ENCODE measurements at regions not wholly inside any gene's neighbourhood (a gene's known extent, or its start where the extent isn't known, plus 50 kb on each side); places are given as distances from the start of the nearest gene placed in this dataset.

DNA sequence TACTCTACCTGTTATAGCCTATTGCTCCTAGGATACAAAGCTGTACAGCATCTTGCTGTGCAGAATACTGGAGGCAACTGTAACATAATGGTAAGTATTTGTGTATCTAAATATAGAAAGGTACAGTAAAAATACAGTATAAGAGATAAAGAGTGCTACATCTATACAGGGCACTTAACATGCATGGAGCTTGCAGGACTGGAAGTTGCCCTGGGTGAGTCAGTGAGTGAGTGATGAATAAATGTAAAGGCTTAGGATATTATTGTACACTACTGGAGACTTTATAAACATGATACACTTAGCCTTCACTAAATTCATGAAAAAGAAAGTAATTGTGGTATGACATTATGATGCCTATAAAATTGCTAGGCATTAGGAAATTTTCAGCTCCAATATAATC is 65.5 kb upstream of the OSMR start:
- H3K4me1 ChIP-seq, result peaks cover 23 to 40% (median 29%) of the 10 kb centered on the region in 4 donors
- ATAC-seq (ENCODE audit: low FRiP score in 2 of 2), result no peak
- no peaks in the 10 kb centered on the region for H3K27me3 ChIP-seq
- no peak for TF ChIP-seq EP300 (IDR thresholded peaks at IDR 0.05)
- TF ChIP-seq, protein P1, sequence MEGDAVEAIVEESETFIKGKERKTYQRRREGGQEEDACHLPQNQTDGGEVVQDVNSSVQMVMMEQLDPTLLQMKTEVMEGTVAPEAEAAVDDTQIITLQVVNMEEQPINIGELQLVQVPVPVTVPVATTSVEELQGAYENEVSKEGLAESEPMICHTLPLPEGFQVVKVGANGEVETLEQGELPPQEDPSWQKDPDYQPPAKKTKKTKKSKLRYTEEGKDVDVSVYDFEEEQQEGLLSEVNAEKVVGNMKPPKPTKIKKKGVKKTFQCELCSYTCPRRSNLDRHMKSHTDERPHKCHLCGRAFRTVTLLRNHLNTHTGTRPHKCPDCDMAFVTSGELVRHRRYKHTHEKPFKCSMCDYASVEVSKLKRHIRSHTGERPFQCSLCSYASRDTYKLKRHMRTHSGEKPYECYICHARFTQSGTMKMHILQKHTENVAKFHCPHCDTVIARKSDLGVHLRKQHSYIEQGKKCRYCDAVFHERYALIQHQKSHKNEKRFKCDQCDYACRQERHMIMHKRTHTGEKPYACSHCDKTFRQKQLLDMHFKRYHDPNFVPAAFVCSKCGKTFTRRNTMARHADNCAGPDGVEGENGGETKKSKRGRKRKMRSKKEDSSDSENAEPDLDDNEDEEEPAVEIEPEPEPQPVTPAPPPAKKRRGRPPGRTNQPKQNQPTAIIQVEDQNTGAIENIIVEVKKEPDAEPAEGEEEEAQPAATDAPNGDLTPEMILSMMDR (IDR thresholded peaks at IDR 0.05), result no peak
- no peak for TF ChIP-seq POLR2AphosphoS5 (IDR thresholded peaks at IDR 0.05)
- no peak for TF ChIP-seq POLR2A (IDR thresholded peaks at IDR 0.05)
- H3K9me3 ChIP-seq, result no peaks in the 10 kb centered on the region
- H3K4me3 ChIP-seq, result no peak overlapping the region
- no peak for DNase-seq
- H3K36me3 ChIP-seq, result no peaks in the 10 kb centered on the region
- no peak overlapping the region for H3K27ac ChIP-seq

DNA sequence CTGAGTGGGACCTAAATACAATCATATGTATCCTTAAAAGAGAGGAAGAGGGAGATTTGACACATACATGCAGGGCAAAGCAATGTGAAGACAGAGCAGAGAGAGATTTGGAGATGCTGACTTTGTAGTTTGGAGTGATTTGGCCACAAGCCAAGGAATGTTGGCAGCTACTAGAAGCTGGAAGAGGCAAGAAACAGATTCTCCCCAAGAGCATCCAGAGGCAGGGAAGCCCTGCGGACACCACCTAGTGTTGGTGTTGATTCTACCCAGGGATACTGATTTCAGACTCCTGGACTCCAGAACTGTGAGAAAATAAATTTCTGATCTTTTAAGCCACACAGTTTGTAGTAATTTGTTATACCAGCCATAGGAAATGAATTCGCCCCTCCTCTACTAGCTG is 64.9 kb upstream of the OSMR start:
- TF ChIP-seq POLR2AphosphoS5 (IDR thresholded peaks at IDR 0.05), result no peak
- TF ChIP-seq EP300 (IDR thresholded peaks at IDR 0.05), result no peak
- TF ChIP-seq POLR2A (IDR thresholded peaks at IDR 0.05), result no peak
- TF ChIP-seq, protein P1 (IDR thresholded peaks at IDR 0.05), result no peak
- peaks cover 23 to 40% (median 29%) of the 10 kb centered on the region in 4 donors for H3K4me1 ChIP-seq
- H3K27me3 ChIP-seq, result no peaks in the 10 kb centered on the region
- H3K4me3 ChIP-seq, result no peak overlapping the region
- ATAC-seq (ENCODE audit: low FRiP score in 2 of 2) (peak; percentile 41), DNase-seq (peak in 1 of 2 donors; percentile 42)
- H3K36me3 ChIP-seq, result no peaks in the 10 kb centered on the region
- H3K27ac ChIP-seq, result no peak overlapping the region
- 57 to 73% methylated on average over 2 of the region's 2 CpGs for WGBS, 2 donors
- H3K9me3 ChIP-seq, result no peaks in the 10 kb centered on the region

DNA sequence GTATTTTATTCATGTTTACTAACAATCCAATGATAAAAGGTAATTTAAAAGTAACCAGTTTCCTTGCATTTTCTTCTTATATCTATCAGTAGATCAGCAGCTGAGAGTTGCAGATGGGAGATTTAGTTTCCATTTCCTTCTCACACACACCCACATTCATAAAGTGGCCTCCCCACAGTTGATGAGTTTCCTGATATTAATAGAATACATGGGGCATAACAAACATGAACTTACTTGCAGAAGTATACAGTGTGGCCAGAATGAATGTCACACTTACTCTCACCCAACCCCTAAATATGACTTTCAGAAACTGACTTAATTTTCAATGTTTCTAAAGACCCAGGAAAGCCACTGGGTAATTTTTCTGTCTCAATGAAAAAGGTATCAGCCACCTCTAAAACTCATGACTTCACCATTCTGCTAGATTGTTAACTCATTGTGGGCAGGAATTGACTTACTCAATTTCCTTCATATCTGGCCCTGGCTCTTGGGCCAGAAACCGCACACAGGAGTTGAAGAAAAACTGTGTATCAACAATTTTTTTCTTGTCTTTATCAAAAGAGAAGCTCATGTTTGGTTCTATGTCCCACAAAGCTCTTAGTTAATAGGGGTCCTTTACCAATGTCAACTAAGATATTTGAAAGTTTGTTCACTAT is 63.5 kb upstream of the OSMR start:
- no peaks in the 10 kb centered on the region for H3K36me3 ChIP-seq
- peak overlapping the region in 3 of 4 donors; percentile 3 to 30 (median 12) for H3K27ac ChIP-seq
- H3K9me3 ChIP-seq, result no peaks in the 10 kb centered on the region
- no peaks in the 10 kb centered on the region for H3K27me3 ChIP-seq
- DNase-seq (no peak), ATAC-seq (ENCODE audit: low FRiP score in 2 of 2) (no peak)
- TF ChIP-seq, protein P1 (IDR thresholded peaks at IDR 0.05), result no peak
- TF ChIP-seq EP300 (IDR thresholded peaks at IDR 0.05) (no peak), POLR2A (IDR thresholded peaks at IDR 0.05) (no peak), POLR2AphosphoS5 (IDR thresholded peaks at IDR 0.05) (no peak)
- 75 to 82% methylated on average over 1 of the region's 1 CpG for WGBS, 2 donors
- H3K4me1 ChIP-seq, result peaks cover 23 to 40% (median 29%) of the 10 kb centered on the region in 4 donors
- no peak overlapping the region for H3K4me3 ChIP-seq

DNA sequence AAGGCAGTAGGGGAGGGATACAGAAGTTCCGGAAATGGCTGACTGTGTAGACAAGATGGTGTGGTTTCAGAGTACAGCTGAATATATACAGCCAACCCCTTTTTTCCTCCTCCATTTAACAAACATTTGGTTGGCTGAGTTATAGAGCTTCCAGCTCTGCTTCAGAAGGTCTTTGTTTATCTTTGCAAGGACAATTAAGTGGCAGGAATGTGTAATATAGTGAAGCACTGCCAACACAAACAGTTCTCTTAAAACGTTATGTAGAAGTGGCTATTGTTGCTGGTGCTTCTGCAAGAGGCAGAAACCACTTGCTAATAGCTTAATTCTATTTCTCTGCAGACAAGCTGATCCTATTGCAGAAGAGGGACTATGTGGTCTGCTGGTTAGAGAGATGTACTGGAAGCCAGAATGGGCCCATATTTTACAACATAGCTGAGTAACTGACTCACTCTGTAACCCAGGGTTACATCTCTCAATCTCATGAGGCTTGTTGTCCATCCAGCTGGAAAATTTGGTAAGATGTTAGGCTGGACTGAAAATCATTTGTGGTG is 62.7 kb upstream of the OSMR start:
- WGBS, 2 donors, result 15 to 18% methylated on average over 2 of the region's 2 CpGs
- H3K4me1 ChIP-seq, result peaks cover 23 to 40% (median 29%) of the 10 kb centered on the region in 4 donors
- peak overlapping the region in 3 of 4 donors; percentile 3 to 56 (median 49) for H3K27ac ChIP-seq
- DNase-seq (no peak), ATAC-seq (ENCODE audit: low FRiP score in 2 of 2) (peak; percentile 85 to 94)
- H3K27me3 ChIP-seq, result no peaks in the 10 kb centered on the region
- H3K36me3 ChIP-seq, result no peaks in the 10 kb centered on the region
- no peaks in the 10 kb centered on the region for H3K9me3 ChIP-seq
- H3K4me3 ChIP-seq, result no peak overlapping the region
- TF ChIP-seq POLR2AphosphoS5 (IDR thresholded peaks at IDR 0.05) (peak in 1 of 2 donors; percentile 23), POLR2A (IDR thresholded peaks at IDR 0.05) (no peak), EP300 (IDR thresholded peaks at IDR 0.05) (peak in 1 of 4 donors; percentile 66)
- TF ChIP-seq, protein P1 (IDR thresholded peaks at IDR 0.05), result peak in 3 of 6 experiments; percentile 31 to 71 (median 35)

Data from upper lobe of left lung (tissue), 6 donors.